T-helper 1 cell treated with Interleukin-12 subunit alpha and Interleukin-12 subunit beta and Interleukin-4 antibody, amounts not matched to agents 30 μg/mL and 1 μg/mL, for 36 hours (primary cell): ENCODE measurements at regions not wholly inside any gene's neighbourhood (a gene's known extent, or its start where the extent isn't known, plus 50 kb on each side); places are given as distances from the start of the nearest gene placed in this dataset.

Experiments used
- H3K27ac Mint-ChIP-seq: one replicate; pipeline ENCODE4 v1.8.0; 2021; ENCODE audit warnings: mild to moderate bottlenecking, mixed read lengths
- H3K27me3 Mint-ChIP-seq: one replicate; pipeline ENCODE4 v1.8.0; 2021; ENCODE audit warnings: low read depth, mixed read lengths
- H3K36me3 Mint-ChIP-seq: one replicate; pipeline ENCODE4 v1.8.0; 2021; ENCODE audit warnings: low read depth, mixed read lengths
- H3K4me1 Mint-ChIP-seq: one replicate; pipeline ENCODE4 v1.8.0; 2021; ENCODE audit warnings: low read depth, mixed read lengths
- H3K4me3 Mint-ChIP-seq: one replicate; pipeline ENCODE4 v1.8.0; 2021; ENCODE audit warnings: mild to moderate bottlenecking, moderate library complexity, mixed read lengths
- H3K9me3 Mint-ChIP-seq: one replicate; pipeline ENCODE4 v1.8.0; 2021; ENCODE audit warnings: mixed read lengths

- peak overlapping the region; percentile 85 for H3K27ac Mint-ChIP-seq
- peaks cover 7% of the 10 kb centered on the region for H3K27me3 Mint-ChIP-seq
- H3K4me1 Mint-ChIP-seq: peaks cover 15% of the 10 kb centered on the region
- peaks cover 4% of the 10 kb centered on the region for H3K9me3 Mint-ChIP-seq
- peak overlapping the region; percentile 46 for H3K4me3 Mint-ChIP-seq
- H3K36me3 Mint-ChIP-seq: peaks cover 8% of the 10 kb centered on the region
These were observed 269.8 kb downstream of the SYK start for GRCh38 chr9:91071184-91071990.

- no peak overlapping the region for H3K4me3 Mint-ChIP-seq
- H3K9me3 Mint-ChIP-seq: peaks cover 2% of the 10 kb centered on the region
- H3K27ac Mint-ChIP-seq: no peak overlapping the region
- H3K27me3 Mint-ChIP-seq: peaks cover 3% of the 10 kb centered on the region
- peaks cover 11% of the 10 kb centered on the region for H3K36me3 Mint-ChIP-seq
- H3K4me1 Mint-ChIP-seq: peaks cover 16% of the 10 kb centered on the region
These were observed 271.6 kb downstream of the SYK start for GRCh38 chr9:91073049-91073810.

GRCh38 chr9:91073811-91074771, 272.5 kb downstream of the SYK start:
- peaks cover 11% of the 10 kb centered on the region for H3K36me3 Mint-ChIP-seq
- H3K9me3 Mint-ChIP-seq: no peaks in the 10 kb centered on the region
- peaks cover 16% of the 10 kb centered on the region for H3K4me1 Mint-ChIP-seq
- no peak overlapping the region for H3K27ac Mint-ChIP-seq
- no peak overlapping the region for H3K4me3 Mint-ChIP-seq
- peaks cover 3% of the 10 kb centered on the region for H3K27me3 Mint-ChIP-seq

GRCh38 chr9:91074866-91075265, 273.2 kb downstream of the SYK start:
- Mint-ChIP-seq H3K27me3 (peaks cover 3% of the 10 kb centered on the region), H3K9me3 (no peaks in the 10 kb centered on the region), H3K4me3 (no peak overlapping the region), H3K27ac (no peak overlapping the region), H3K36me3 (peaks cover 9% of the 10 kb centered on the region), H3K4me1 (peaks cover 15% of the 10 kb centered on the region)

GRCh38 chr9:91075279-91075678, 273.7 kb downstream of the SYK start:
- peaks cover 3% of the 10 kb centered on the region for H3K27me3 Mint-ChIP-seq
- H3K36me3 Mint-ChIP-seq: peaks cover 9% of the 10 kb centered on the region
- H3K4me1 Mint-ChIP-seq: peaks cover 15% of the 10 kb centered on the region
- no peak overlapping the region for H3K27ac Mint-ChIP-seq
- H3K4me3 Mint-ChIP-seq: no peak overlapping the region
- no peaks in the 10 kb centered on the region for H3K9me3 Mint-ChIP-seq

- Mint-ChIP-seq H3K27me3 (peaks cover 6% of the 10 kb centered on the region), H3K4me1 (peaks cover 3% of the 10 kb centered on the region), H3K27ac (no peak overlapping the region), H3K9me3 (peaks cover 6% of the 10 kb centered on the region), H3K36me3 (peaks cover 16% of the 10 kb centered on the region), H3K4me3 (no peak overlapping the region)
These were observed 276.2 kb downstream of the SYK start for GRCh38 chr9:91077624-91078368.

- H3K4me1 Mint-ChIP-seq: peaks cover 2% of the 10 kb centered on the region
- H3K27ac Mint-ChIP-seq: no peak overlapping the region
- H3K36me3 Mint-ChIP-seq: peaks cover 15% of the 10 kb centered on the region
- H3K27me3 Mint-ChIP-seq: peaks cover 7% of the 10 kb centered on the region
- peaks cover 7% of the 10 kb centered on the region for H3K9me3 Mint-ChIP-seq
- no peak overlapping the region for H3K4me3 Mint-ChIP-seq
These were observed 276.7 kb downstream of the SYK start for GRCh38 chr9:91078369-91078695.

- peaks cover 16% of the 10 kb centered on the region for H3K4me1 Mint-ChIP-seq
- H3K27ac Mint-ChIP-seq: no peak overlapping the region
These were observed 279.0 kb downstream of the AUH start for GRCh38 chr9:91082731-91083130.

GRCh38 chr9:91084896-91085516, 276.7 kb downstream of the AUH start:
- peaks cover 31% of the 10 kb centered on the region for H3K4me1 Mint-ChIP-seq
- peaks cover 7% of the 10 kb centered on the region for H3K9me3 Mint-ChIP-seq
- H3K4me3 Mint-ChIP-seq: no peak overlapping the region
- H3K36me3 Mint-ChIP-seq: peaks cover 24% of the 10 kb centered on the region
- H3K27me3 Mint-ChIP-seq: peaks cover 3% of the 10 kb centered on the region
- no peak overlapping the region for H3K27ac Mint-ChIP-seq

More at GRCh38 chr9:91082731-91083130, 279.0 kb downstream of the AUH start:
- peaks cover 7% of the 10 kb centered on the region for H3K9me3 Mint-ChIP-seq
- H3K27me3 Mint-ChIP-seq: peaks cover 3% of the 10 kb centered on the region
- H3K4me3 Mint-ChIP-seq: no peak overlapping the region
- peaks cover 16% of the 10 kb centered on the region for H3K36me3 Mint-ChIP-seq

GRCh38 chr9:91085517-91086291, 276.0 kb downstream of the AUH start:
- H3K27me3 Mint-ChIP-seq: peaks cover 3% of the 10 kb centered on the region
- H3K4me1 Mint-ChIP-seq: peaks cover 34% of the 10 kb centered on the region
- H3K9me3 Mint-ChIP-seq: peaks cover 7% of the 10 kb centered on the region
- H3K36me3 Mint-ChIP-seq: peaks cover 24% of the 10 kb centered on the region
- H3K4me3 Mint-ChIP-seq: no peak overlapping the region
- H3K27ac Mint-ChIP-seq: peak overlapping the region; percentile 17

GRCh38 chr9:91086657-91087461, 274.9 kb downstream of the AUH start:
- H3K4me3 Mint-ChIP-seq: no peak overlapping the region
- H3K9me3 Mint-ChIP-seq: peaks cover 3% of the 10 kb centered on the region
- peaks cover 34% of the 10 kb centered on the region for H3K4me1 Mint-ChIP-seq
- H3K27me3 Mint-ChIP-seq: peaks cover 3% of the 10 kb centered on the region
- H3K36me3 Mint-ChIP-seq: peaks cover 19% of the 10 kb centered on the region
- H3K27ac Mint-ChIP-seq: no peak overlapping the region

GRCh38 chr9:91087462-91087759, 274.3 kb downstream of the AUH start:
- peaks cover 20% of the 10 kb centered on the region for H3K36me3 Mint-ChIP-seq
- peaks cover 34% of the 10 kb centered on the region for H3K4me1 Mint-ChIP-seq
- no peak overlapping the region for H3K4me3 Mint-ChIP-seq
- no peak overlapping the region for H3K27ac Mint-ChIP-seq
- peaks cover 3% of the 10 kb centered on the region for H3K27me3 Mint-ChIP-seq
- H3K9me3 Mint-ChIP-seq: peaks cover 3% of the 10 kb centered on the region
